Caki2 (cell line): ENCODE measurements at regions not wholly inside any gene's neighbourhood (a gene's known extent, or its start where the extent isn't known, plus 50 kb on each side); places are given as distances from the start of the nearest gene placed in this dataset.

ENCODE experiments used
- DNase-seq: peaks from one replicate; pipeline ENCODE4 v3.0.0-alpha.2; 2015; ENCODE audit warnings: low read depth
- in situ Hi-C: cut with HindIII; loops from 2 replicates; pipeline ENCODE4 v1.10.0; 2016; ENCODE audit warnings: low sequenced_read_pairs, low pct_unique_long_range_greater_than_20kb, mixed read lengths

GRCh38 chr12:22879203-22879602 lies 254.2 kb downstream of the ETNK1 start:
- no peak for DNase-seq
- in situ Hi-C loops: no loop called here

- in situ Hi-C loops: no loop called here
- no peak for DNase-seq
Observed at GRCh38 chr12:22880331-22880730, 255.4 kb downstream of the ETNK1 start.

GRCh38 chr12:22880807-22881206 lies 255.8 kb downstream of the ETNK1 start:
- in situ Hi-C loops: no loop called here
- DNase-seq: no peak

DNA sequence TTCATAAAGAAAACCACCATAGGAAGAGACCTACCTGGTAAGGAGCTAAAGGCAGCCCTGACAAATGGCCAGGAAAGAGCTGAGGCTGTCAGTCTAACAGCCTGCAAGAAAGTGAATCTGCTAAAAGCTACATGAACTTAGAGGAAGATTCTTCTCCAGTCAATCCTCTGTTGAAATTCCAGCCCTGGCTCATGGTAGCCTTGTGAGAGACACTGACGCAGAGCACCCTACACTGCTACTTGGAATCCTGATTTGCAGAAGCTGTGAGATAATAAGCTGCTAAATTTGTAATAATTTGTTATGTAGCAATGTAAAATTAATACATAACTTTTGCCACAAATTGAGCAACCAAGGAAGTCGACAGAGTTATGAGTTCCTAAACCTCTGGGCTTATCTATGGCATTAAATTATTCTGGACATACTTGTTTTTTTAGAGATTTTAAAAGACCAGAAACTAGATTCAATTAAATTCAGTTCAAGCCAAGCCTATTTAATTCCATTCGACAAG lies 257.0 kb downstream of the ETNK1 start:
- DNase-seq: no peak
- in situ Hi-C loops: no loop called here

- in situ Hi-C loops: no loop called here
- DNase-seq: no peak
Observed at GRCh38 chr12:22882559-22882958, 257.6 kb downstream of the ETNK1 start.

GRCh38 chr12:22893878-22894277 lies 268.9 kb downstream of the ETNK1 start:
- DNase-seq: no peak
- in situ Hi-C loops: no loop called here

GRCh38 chr12:22899184-22899583 lies 274.2 kb downstream of the ETNK1 start:
- in situ Hi-C loops: no loop called here
- DNase-seq: no peak

GRCh38 chr12:22900401-22900800 lies 275.4 kb downstream of the ETNK1 start:
- no peak for DNase-seq
- in situ Hi-C loops: no loop called here

GRCh38 chr12:22904485-22904884 lies 279.5 kb downstream of the ETNK1 start:
- in situ Hi-C loops: no loop called here
- DNase-seq: no peak

DNA sequence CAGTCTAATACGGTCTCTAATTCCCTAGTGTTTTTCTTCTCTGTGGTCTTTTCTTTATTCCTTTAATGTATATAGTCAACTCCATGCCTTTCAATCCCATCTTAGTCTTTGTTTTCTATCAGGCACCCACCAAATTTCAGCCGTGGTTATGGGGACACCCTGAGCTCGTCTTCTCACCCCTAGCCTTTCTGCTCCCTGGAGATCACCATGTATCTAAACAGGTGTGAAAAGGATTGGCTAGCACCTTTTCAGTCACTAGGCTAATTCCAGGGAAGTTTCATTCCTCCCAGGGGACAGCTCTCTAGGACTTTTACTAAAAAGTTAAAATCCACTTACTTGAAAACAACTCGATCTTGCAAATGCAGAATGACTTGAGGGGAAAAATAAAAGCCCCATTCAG lies 291.3 kb downstream of the ETNK1 start:
- in situ Hi-C loops: no loop called here
- DNase-seq: no peak

DNA sequence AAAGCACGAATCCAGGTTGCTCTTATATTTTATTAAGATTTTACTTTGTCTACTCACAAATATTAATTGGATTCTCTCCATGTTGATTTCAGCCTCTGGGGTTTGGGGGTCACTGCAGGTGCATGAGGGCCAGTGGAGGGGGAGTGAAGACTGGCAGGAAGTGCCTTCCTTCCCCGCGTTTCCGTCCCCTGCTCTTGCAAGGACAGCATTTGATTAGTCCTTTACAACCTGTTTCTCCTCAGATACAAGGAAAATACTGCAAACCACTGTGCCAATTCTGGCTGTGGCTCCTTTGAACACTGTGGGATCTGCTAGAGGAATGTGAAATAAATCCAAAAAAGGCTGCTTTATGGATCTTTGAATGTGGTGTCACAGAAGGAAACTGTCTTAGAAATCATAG lies 291.8 kb downstream of the ETNK1 start:
- no peak for DNase-seq
- in situ Hi-C loops: no loop called here

- in situ Hi-C loops: no loop called here
- no peak for DNase-seq
Observed at GRCh38 chr12:22919883-22920282, 294.9 kb downstream of the ETNK1 start.

- in situ Hi-C loops: no loop called here
- no peak for DNase-seq
Observed at GRCh38 chr12:22923768-22924167, 298.8 kb downstream of the ETNK1 start.

DNA sequence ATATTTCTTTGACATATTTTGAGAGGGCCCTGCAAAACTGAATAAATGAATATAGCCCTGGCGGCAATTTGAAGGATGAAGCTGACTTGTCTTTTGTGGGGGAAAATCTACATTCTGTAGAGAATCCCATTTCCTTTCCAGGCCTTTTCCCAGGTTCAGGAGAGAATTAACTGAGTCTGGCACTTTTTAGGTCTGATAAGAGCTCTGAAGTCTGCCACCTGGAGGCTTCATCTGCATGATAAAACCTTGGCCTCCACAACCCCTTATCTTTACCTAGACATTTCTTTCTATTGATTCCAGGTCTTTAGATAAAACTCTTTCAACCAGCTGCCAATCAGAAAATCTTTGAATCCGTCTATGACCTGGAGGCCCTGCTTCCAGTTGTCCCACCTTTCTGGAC lies 299.4 kb downstream of the ETNK1 start:
- in situ Hi-C loops: no loop called here

GRCh38 chr12:22925623-22926022 lies 300.7 kb downstream of the ETNK1 start:
- in situ Hi-C loops: no loop called here
- DNase-seq: no peak

More for the DNA sequence above, 299.4 kb downstream of the ETNK1 start:
- no peak for DNase-seq

- no peak for DNase-seq
- in situ Hi-C loops: no loop called here
Observed at GRCh38 chr12:22932431-22932830, 307.5 kb downstream of the ETNK1 start.

DNA sequence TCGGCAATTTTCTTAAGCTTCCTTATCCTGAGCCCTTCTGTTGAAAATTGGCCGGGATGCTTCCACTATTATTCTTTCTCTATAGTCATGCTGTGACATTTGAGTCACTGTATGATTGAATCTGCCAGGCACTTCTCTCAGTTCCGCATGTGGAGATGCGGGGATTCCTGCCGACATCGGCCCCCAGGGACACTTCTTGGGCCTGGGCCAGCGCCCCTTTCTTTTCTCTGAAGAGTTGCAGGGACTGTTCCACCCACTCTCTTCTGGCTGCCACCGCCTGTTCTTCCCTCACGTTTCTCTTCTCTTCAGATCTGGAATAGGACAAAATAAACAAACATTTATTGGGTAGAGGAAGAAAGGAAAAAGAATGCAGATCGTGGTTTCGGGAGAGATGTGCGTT lies 310.1 kb downstream of the ETNK1 start:
- DNase-seq: no peak
- in situ Hi-C loops: no loop called here

DNA sequence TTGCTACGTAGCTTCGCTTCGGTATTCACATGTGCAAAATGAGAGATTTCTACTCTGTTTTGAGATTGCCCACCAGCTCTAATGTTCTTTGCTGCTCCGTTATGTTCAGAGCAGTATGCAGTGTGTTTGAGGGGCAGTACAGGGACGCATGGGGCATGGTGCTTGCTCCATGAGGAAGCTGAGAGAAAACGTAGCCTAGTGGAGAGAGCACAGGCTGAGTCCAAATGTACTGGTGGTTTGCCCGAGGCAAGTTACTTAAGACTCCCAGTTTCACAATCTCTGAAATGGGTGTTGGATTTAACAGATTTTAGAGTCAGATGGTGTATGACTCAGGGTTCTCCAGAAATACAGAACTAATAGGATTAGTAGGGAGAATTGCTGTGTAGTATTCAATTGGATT lies 310.5 kb downstream of the ETNK1 start:
- DNase-seq: no peak
- in situ Hi-C loops: no loop called here

GRCh38 chr12:22938323-22938722 lies 313.4 kb downstream of the ETNK1 start:
- DNase-seq: no peak
- in situ Hi-C loops: no loop called here

GRCh38 chr12:22951206-22951605 lies 326.2 kb downstream of the ETNK1 start:
- in situ Hi-C loops: no loop called here
- no peak for DNase-seq

GRCh38 chr12:22956690-22957089 lies 331.7 kb downstream of the ETNK1 start:
- no peak for DNase-seq
- in situ Hi-C loops: no loop called here
